ENCODE measurements at regions not wholly inside any gene's neighbourhood (a gene's known extent, or its start where the extent isn't known, plus 50 kb on each side); places are given as distances from the start of the nearest gene placed in this dataset.

GRCh38 chr12:63292471-63293221 lies 141.6 kb upstream of the AVPR1A start:
- no peak for TF ChIP-seq POLR2AphosphoS5 (IDR thresholded peaks at IDR 0.05)
- no peak for TF ChIP-seq POLR2A (IDR thresholded peaks at IDR 0.05)
- TF ChIP-seq EP300 (IDR thresholded peaks at IDR 0.05; ENCODE audit: low read depth): no peak

All from transverse colon (tissue), 3 donors.